Skeletal muscle satellite cell (primary cell): ENCODE measurements at regions not wholly inside any gene's neighbourhood (a gene's known extent, or its start where the extent isn't known, plus 50 kb on each side); places are given as distances from the start of the nearest gene placed in this dataset.

ENCODE experiments used
- H3K27me3 ChIP-seq: 2 replicates; pipeline ENCODE4 v1.7.0; 2013; ENCODE audit warnings: low read length; ENCODE audit not compliant: control insufficient read depth, insufficient read depth
- H3K36me3 ChIP-seq: 2 replicates; pipeline ENCODE4 v1.7.0; 2013; ENCODE audit warnings: mild to moderate bottlenecking, control low read depth, low read length; ENCODE audit not compliant: insufficient read depth
- H3K4me1 ChIP-seq: 2 replicates; pipeline ENCODE4 v1.7.0; 2013; ENCODE audit warnings: low read length; ENCODE audit not compliant: control insufficient read depth, insufficient read depth
- H3K4me2 ChIP-seq: 2 replicates; pipeline ENCODE4 v1.7.0; 2013; ENCODE audit warnings: mild to moderate bottlenecking, low read length
- H3K4me3 ChIP-seq: 2 replicates; pipeline ENCODE4 v1.7.0; 2013; ENCODE audit warnings: low read length
- H3K9ac ChIP-seq: 2 replicates; pipeline ENCODE4 v1.7.0; 2013; ENCODE audit warnings: mild to moderate bottlenecking, low read depth, low read length, moderate library complexity
- H3K9me3 ChIP-seq: replicated peaks from 2 replicates; pipeline ENCODE4 v1.7.0; 2013; ENCODE audit warnings: mild to moderate bottlenecking, control low read depth, low read length

- Histone ChIP-seq H3K4me1 (no peaks in the 10 kb centered on the region), H3K4me2 (no peak overlapping the region), H3K27me3 (no peaks in the 10 kb centered on the region), H3K4me3 (no peak overlapping the region), H3K9ac (no peak overlapping the region), H3K9me3 (peaks cover 7% of the 10 kb centered on the region), H3K36me3 (no peaks in the 10 kb centered on the region)
Observed at GRCh38 chr4:188289531-188290125, 150.4 kb downstream of the TRIML1 start.

- Histone ChIP-seq H3K4me1 (no peaks in the 10 kb centered on the region), H3K4me3 (no peak overlapping the region), H3K4me2 (no peak overlapping the region), H3K36me3 (no peaks in the 10 kb centered on the region), H3K9me3 (peaks cover 15% of the 10 kb centered on the region), H3K9ac (no peak overlapping the region), H3K27me3 (no peaks in the 10 kb centered on the region)
Observed at GRCh38 chr4:188295899-188296298, 156.7 kb downstream of the TRIML1 start.

GRCh38 chr4:188296331-188296730 lies 157.1 kb downstream of the TRIML1 start:
- Histone ChIP-seq H3K27me3 (no peaks in the 10 kb centered on the region), H3K4me1 (no peaks in the 10 kb centered on the region), H3K4me3 (no peak overlapping the region), H3K9me3 (peaks cover 15% of the 10 kb centered on the region), H3K36me3 (no peaks in the 10 kb centered on the region), H3K4me2 (no peak overlapping the region), H3K9ac (no peak overlapping the region)

GRCh38 chr4:188297873-188298272 lies 158.6 kb downstream of the TRIML1 start:
- no peaks in the 10 kb centered on the region for H3K4me1 ChIP-seq
- no peaks in the 10 kb centered on the region for H3K27me3 ChIP-seq
- no peaks in the 10 kb centered on the region for H3K36me3 ChIP-seq
- H3K9ac ChIP-seq: no peak overlapping the region
- H3K4me3 ChIP-seq: no peak overlapping the region
- H3K4me2 ChIP-seq: no peak overlapping the region
- peaks cover 15% of the 10 kb centered on the region for H3K9me3 ChIP-seq

DNA sequence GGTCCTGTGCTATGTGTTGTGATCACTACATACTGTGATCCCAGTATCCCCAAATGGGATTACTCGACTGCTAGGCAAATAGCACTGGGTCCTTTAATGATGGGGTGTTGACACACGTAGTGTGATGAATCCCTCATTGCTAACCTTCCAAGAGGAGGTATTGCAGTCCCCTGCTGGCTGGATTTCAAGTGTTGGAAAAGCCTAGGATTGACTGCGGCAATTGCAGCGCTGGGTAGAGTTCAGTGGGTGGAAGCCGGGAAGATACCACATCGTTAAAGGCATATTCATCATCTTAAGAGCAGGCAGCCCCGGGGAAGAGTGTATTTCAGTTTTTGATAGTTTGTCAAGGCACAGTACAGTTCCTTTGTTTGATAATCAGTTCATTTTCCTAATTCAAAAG lies 159.9 kb downstream of the TRIML1 start:
- no peaks in the 10 kb centered on the region for H3K27me3 ChIP-seq
- H3K4me2 ChIP-seq: no peak overlapping the region
- no peak overlapping the region for H3K9ac ChIP-seq
- peaks cover 15% of the 10 kb centered on the region for H3K9me3 ChIP-seq
- H3K4me1 ChIP-seq: no peaks in the 10 kb centered on the region
- H3K36me3 ChIP-seq: no peaks in the 10 kb centered on the region
- no peak overlapping the region for H3K4me3 ChIP-seq

- no peaks in the 10 kb centered on the region for H3K36me3 ChIP-seq
- H3K27me3 ChIP-seq: no peaks in the 10 kb centered on the region
- H3K9me3 ChIP-seq: peaks cover 10% of the 10 kb centered on the region
- no peak overlapping the region for H3K4me3 ChIP-seq
- no peak overlapping the region for H3K9ac ChIP-seq
- H3K4me2 ChIP-seq: no peak overlapping the region
- H3K4me1 ChIP-seq: no peaks in the 10 kb centered on the region
Observed at GRCh38 chr4:188300385-188300784, 161.1 kb downstream of the TRIML1 start.

GRCh38 chr4:188305690-188306089 lies 166.4 kb downstream of the TRIML1 start:
- Histone ChIP-seq H3K27me3 (no peaks in the 10 kb centered on the region), H3K4me2 (no peak overlapping the region), H3K9me3 (no peaks in the 10 kb centered on the region), H3K4me3 (no peak overlapping the region), H3K9ac (no peak overlapping the region), H3K36me3 (no peaks in the 10 kb centered on the region), H3K4me1 (no peaks in the 10 kb centered on the region)

GRCh38 chr4:188307591-188307990 lies 168.3 kb downstream of the TRIML1 start:
- peaks cover 2% of the 10 kb centered on the region for H3K9me3 ChIP-seq
- H3K4me2 ChIP-seq: no peak overlapping the region
- no peak overlapping the region for H3K4me3 ChIP-seq
- no peaks in the 10 kb centered on the region for H3K27me3 ChIP-seq
- H3K36me3 ChIP-seq: no peaks in the 10 kb centered on the region
- no peaks in the 10 kb centered on the region for H3K4me1 ChIP-seq
- no peak overlapping the region for H3K9ac ChIP-seq

DNA sequence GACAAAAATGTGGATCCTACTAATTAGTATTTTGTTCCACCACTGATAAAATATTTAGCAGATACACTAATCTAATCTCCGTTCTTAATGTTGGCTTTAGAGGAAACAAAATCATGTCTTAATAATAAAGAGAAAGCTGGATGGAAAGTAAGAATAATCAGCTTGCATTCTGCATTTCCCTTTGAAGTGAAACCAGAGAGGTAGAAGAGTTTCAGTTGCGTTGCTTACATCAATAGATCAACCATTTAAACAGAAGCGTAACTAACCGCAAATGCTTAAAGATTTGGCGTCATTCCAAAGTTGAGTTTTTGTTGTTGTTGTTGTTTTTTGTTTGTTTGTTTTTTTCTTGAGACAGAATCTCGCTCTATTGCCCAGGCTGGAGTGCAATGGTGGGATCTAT lies 168.9 kb downstream of the TRIML1 start:
- H3K36me3 ChIP-seq: no peaks in the 10 kb centered on the region
- no peak overlapping the region for H3K9ac ChIP-seq
- H3K4me1 ChIP-seq: no peaks in the 10 kb centered on the region
- H3K4me2 ChIP-seq: no peak overlapping the region
- H3K4me3 ChIP-seq: no peak overlapping the region
- peaks cover 2% of the 10 kb centered on the region for H3K9me3 ChIP-seq
- H3K27me3 ChIP-seq: no peaks in the 10 kb centered on the region

DNA sequence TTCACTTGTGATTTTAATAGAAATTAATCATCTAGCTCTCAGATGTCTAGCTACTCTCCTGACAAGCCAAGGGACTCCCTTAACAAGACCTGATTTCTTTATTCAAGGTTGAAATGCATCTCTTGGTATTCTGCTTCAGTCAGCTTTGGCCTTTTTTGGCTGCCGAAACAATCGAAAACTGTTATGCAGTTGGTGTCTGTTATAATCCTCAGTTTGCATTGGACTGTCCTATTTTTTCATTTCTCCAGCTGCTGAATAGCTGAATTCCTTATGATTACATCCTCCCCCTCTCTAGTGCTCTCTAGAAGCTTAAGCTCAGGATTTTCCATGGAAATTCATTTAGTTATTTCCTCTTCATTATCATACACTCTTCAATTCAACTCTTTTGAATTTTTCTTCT lies 177.2 kb downstream of the TRIML1 start:
- no peaks in the 10 kb centered on the region for H3K4me1 ChIP-seq
- no peak overlapping the region for H3K4me3 ChIP-seq
- no peaks in the 10 kb centered on the region for H3K36me3 ChIP-seq
- H3K27me3 ChIP-seq: no peaks in the 10 kb centered on the region
- peaks cover 2% of the 10 kb centered on the region for H3K9me3 ChIP-seq
- H3K4me2 ChIP-seq: no peak overlapping the region
- no peak overlapping the region for H3K9ac ChIP-seq

- Histone ChIP-seq H3K27me3 (no peaks in the 10 kb centered on the region), H3K9ac (no peak overlapping the region), H3K36me3 (no peaks in the 10 kb centered on the region)
Observed at GRCh38 chr4:188328966-188329365, 189.7 kb downstream of the TRIML1 start.

DNA sequence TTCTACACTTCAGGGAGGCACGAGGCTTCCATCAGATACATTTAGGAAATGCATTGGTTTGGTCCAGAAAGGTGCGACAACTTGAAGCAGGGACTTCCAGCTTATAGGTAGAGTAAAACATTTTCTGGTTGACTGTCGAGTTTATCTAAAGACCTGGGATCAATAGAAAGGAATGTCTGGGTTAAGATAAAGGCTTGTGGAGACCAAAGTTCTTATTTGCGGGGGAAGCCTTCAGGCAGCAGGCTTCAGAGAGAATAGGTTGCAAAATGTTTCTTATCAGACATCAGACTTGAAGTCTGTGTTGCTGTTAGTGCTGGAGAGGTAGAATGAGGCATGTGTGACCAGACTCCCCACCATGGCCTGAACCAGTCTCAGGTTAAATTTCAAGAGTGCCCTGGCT lies 190.3 kb downstream of the TRIML1 start:
- H3K4me3 ChIP-seq: no peak overlapping the region
- peaks cover 8% of the 10 kb centered on the region for H3K9me3 ChIP-seq
- H3K9ac ChIP-seq: no peak overlapping the region
- H3K4me2 ChIP-seq: no peak overlapping the region
- H3K4me1 ChIP-seq: no peaks in the 10 kb centered on the region
- no peaks in the 10 kb centered on the region for H3K36me3 ChIP-seq
- no peaks in the 10 kb centered on the region for H3K27me3 ChIP-seq

More at GRCh38 chr4:188328966-188329365, 189.7 kb downstream of the TRIML1 start:
- H3K4me2 ChIP-seq: no peak overlapping the region
- H3K4me1 ChIP-seq: no peaks in the 10 kb centered on the region
- no peak overlapping the region for H3K4me3 ChIP-seq
- peaks cover 8% of the 10 kb centered on the region for H3K9me3 ChIP-seq
